GM12891 (cell line): ENCODE measurements at regions not wholly inside any gene's neighbourhood (a gene's known extent, or its start where the extent isn't known, plus 50 kb on each side); places are given as distances from the start of the nearest gene placed in this dataset.

Experiments used
- PAX5 ChIP-seq: IDR thresholded peaks from 2 replicates; pipeline ENCODE4 v1.6.1; 2011; ENCODE audit warnings: low read length, moderate library complexity, mild to moderate bottlenecking; ENCODE audit not compliant: insufficient read depth, severe bottlenecking
- POLR2A ChIP-seq: IDR thresholded peaks from 2 replicates; pipeline ENCODE4 v1.6.1; 2011; ENCODE audit warnings: low read depth, low read length, control low read depth
- POLR2AphosphoS5 ChIP-seq: IDR thresholded peaks from 2 replicates; pipeline ENCODE4 v1.6.1; 2011; ENCODE audit warnings: low read depth, low read length, control low read depth
- POU2F2 ChIP-seq: IDR thresholded peaks from 2 replicates; pipeline ENCODE4 v1.6.1; 2011; ENCODE audit warnings: low read depth, mild to moderate bottlenecking, control low read depth, low read length, moderate library complexity
- SPI1 ChIP-seq: IDR thresholded peaks from 2 replicates; pipeline ENCODE4 v1.6.1; 2011; ENCODE audit warnings: low read depth, low read length, control low read depth
- TAF1 ChIP-seq: IDR thresholded peaks from 2 replicates; pipeline ENCODE4 v1.6.1; 2011; ENCODE audit warnings: low read depth, low read length, control low read depth

- TF ChIP-seq POLR2A (no peak), POLR2AphosphoS5 (no peak), TAF1 (no peak), SPI1 (no peak), PAX5 (no peak), POU2F2 (no peak)
These were observed 798.4 kb upstream of the TENM4 start for GRCh38 chr11:80239217-80239616.
